Thyroid gland (tissue), 4 donors: ENCODE measurements at regions not wholly inside any gene's neighbourhood (a gene's known extent, or its start where the extent isn't known, plus 50 kb on each side); places are given as distances from the start of the nearest gene placed in this dataset.

Experiments used
- CTCF ChIP-seq, 6 experiments: fragments of 200-600 bp in 3 of 6; fragments of 450-650 bp in 3 of 6; sonication (generic) in 3 of 6; IDR thresholded peaks; one replicate each; pipeline ENCODE4 v1.5.1; 2016 to 2019; ENCODE audit warnings: antibody characterized with exemption in 6 of 6, mild to moderate bottlenecking in 2 of 6, inconsistent platforms in 1 of 6, moderate library complexity in 1 of 6
- POLR2A ChIP-seq, 2 donors: fragments of 450-650 bp; IDR thresholded peaks; one replicate each; pipeline ENCODE4 v1.6.1; 2017; ENCODE audit warnings: antibody characterized with exemption in 2 of 2, mild to moderate bottlenecking in 2 of 2, moderate library complexity in 1 of 2

GRCh38 chr15:95108673-95109072, 877.3 kb downstream of the MCTP2 start:
- TF ChIP-seq CTCF (IDR thresholded peaks at IDR 0.05): no peak
- no peak for TF ChIP-seq POLR2A (IDR thresholded peaks at IDR 0.05)
